Cardiac fibroblast (primary cell): ENCODE measurements at regions not wholly inside any gene's neighbourhood (a gene's known extent, or its start where the extent isn't known, plus 50 kb on each side); places are given as distances from the start of the nearest gene placed in this dataset.

ENCODE experiments used
- DNase-seq, 2 donors: peaks; one replicate each; pipeline versions ENCODE4 v3.0.0 to v3.0.0-alpha.2; 2010; ENCODE audit warnings: low read depth in 2 of 2
- H3K4me3 ChIP-seq, 2 donors: replicated peaks in 1 of 2; 1 replicate in 1 of 2; 2 replicates in 1 of 2; pipeline ENCODE4 v1.5.1; 2011; ENCODE audit warnings: low read depth in 2 of 2, low read length in 2 of 2, mild to moderate bottlenecking in 2 of 2, moderate library complexity in 1 of 2
- TF ChIP-seq, protein P1 (sequence below): IDR thresholded peaks from one replicate; pipeline ENCODE4 v1.5.1; 2011; ENCODE audit warnings: low read depth, mild to moderate bottlenecking, low read length, inconsistent platforms

DNA sequence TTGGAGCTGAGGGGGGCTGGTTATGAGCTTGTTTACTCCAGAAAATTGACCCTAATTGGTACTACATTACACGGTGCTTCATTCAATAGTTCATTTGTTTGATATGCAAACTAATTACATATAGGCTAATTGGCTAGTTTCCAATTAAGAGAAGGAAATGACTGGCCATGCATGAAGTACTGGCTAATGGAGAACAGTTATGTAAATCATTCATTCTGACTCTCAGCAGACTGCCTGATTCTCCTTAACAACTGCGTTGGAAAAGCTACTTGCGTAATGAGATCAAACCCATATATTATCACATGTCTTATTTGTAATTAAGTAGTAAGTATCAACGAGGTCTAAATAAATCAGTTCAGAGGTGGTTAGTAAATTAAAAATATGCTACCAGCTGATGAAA lies 81.8 kb upstream of the CTTNBP2 start:
- TF ChIP-seq, protein P1, sequence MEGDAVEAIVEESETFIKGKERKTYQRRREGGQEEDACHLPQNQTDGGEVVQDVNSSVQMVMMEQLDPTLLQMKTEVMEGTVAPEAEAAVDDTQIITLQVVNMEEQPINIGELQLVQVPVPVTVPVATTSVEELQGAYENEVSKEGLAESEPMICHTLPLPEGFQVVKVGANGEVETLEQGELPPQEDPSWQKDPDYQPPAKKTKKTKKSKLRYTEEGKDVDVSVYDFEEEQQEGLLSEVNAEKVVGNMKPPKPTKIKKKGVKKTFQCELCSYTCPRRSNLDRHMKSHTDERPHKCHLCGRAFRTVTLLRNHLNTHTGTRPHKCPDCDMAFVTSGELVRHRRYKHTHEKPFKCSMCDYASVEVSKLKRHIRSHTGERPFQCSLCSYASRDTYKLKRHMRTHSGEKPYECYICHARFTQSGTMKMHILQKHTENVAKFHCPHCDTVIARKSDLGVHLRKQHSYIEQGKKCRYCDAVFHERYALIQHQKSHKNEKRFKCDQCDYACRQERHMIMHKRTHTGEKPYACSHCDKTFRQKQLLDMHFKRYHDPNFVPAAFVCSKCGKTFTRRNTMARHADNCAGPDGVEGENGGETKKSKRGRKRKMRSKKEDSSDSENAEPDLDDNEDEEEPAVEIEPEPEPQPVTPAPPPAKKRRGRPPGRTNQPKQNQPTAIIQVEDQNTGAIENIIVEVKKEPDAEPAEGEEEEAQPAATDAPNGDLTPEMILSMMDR, result no peak
- no peak for DNase-seq
- H3K4me3 ChIP-seq, result no peak overlapping the region

DNA sequence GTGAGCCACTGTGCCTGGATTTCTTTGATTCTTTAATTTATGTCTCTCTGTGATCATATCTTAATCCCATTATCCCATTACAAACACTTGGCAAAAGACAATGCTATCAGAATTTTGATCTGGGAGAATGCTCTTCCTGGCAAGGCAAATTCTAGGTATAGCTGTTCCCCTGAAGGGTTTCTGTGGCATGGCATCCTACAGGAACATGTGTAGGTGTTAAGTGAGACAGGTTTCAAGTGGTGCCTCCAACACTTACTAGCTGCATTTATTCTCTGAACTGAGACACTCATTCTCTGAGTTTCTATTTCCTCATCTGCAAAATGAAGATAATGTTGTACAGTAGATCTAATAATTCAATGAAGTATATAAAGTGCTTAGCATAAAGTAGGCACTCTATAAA lies 87.1 kb upstream of the CTTNBP2 start:
- H3K4me3 ChIP-seq, result no peak overlapping the region
- no peak for DNase-seq
- TF ChIP-seq, protein P1, result no peak

DNA sequence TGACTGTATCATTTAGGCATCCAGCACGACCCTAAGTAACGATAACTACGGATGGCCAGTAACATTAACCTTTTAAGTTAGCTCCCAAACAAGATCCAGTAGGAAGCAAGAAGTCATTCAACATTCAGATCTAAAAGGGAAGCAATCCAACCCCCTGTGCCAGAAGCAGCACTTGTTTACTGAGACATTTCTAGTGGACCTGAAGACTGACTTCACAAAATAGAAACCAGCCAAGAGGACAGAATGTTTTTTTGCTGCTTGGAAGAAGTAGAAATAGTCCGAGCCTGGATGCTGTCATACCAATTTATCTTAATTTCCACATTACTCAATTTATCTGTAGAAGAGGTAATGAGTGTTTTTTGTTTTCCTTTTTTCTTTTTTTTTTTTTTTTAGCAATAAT lies 88.0 kb upstream of the CTTNBP2 start:
- H3K4me3 ChIP-seq, result no peak overlapping the region
- DNase-seq, result no peak
- TF ChIP-seq, protein P1, result no peak

- H3K4me3 ChIP-seq, result no peak overlapping the region
- DNase-seq, result no peak
- TF ChIP-seq, protein P1, result no peak
Observed at GRCh38 chr7:117962366-117962994, 89.2 kb upstream of the CTTNBP2 start.

GRCh38 chr7:117963264-117964197 lies 90.3 kb upstream of the CTTNBP2 start:
- no peak overlapping the region for H3K4me3 ChIP-seq
- TF ChIP-seq, protein P1, result no peak
- no peak for DNase-seq

- no peak for DNase-seq
- H3K4me3 ChIP-seq, result no peak overlapping the region
Observed at GRCh38 chr7:117970801-117971200, 97.6 kb upstream of the CTTNBP2 start.

More at GRCh38 chr7:117970801-117971200, 97.6 kb upstream of the CTTNBP2 start:
- TF ChIP-seq, protein P1, result no peak
